H1 (cell line): ENCODE measurements at regions not wholly inside any gene's neighbourhood (a gene's known extent, or its start where the extent isn't known, plus 50 kb on each side); places are given as distances from the start of the nearest gene placed in this dataset.

Source experiments
- ATF2 ChIP-seq: IDR thresholded peaks from 2 replicates; pipeline ENCODE4 v1.6.1; 2012; ENCODE audit warnings: low read length, inconsistent platforms
- CHD2 ChIP-seq: IDR thresholded peaks from 2 replicates; pipeline ENCODE4 v1.6.1; 2012; ENCODE audit warnings: low read length, improper control_type of control experiment
- CTBP2 ChIP-seq: IDR thresholded peaks from 2 replicates; pipeline ENCODE4 v1.7.0; 2011; ENCODE audit warnings: borderline replicate concordance, mild to moderate bottlenecking, moderate library complexity, mixed read lengths, low read length; ENCODE audit not compliant: insufficient read depth, insufficient read length
- GTF2F1 ChIP-seq: IDR thresholded peaks from 2 replicates; pipeline ENCODE4 v1.6.1; 2012; ENCODE audit warnings: low read depth, low read length, improper control_type of control experiment, borderline replicate concordance
- KDM4A ChIP-seq: IDR thresholded peaks from one replicate; pipeline ENCODE4 v1.7.1; 2012; ENCODE audit warnings: low read depth, mild to moderate bottlenecking, moderate library complexity, low read length, inconsistent platforms; ENCODE audit not compliant: severe bottlenecking
- SIRT6 ChIP-seq: IDR thresholded peaks from one replicate; pipeline ENCODE4 v1.7.1; 2012; ENCODE audit warnings: low read length, inconsistent platforms
- SP4 ChIP-seq: IDR thresholded peaks from 2 replicates; pipeline ENCODE4 v1.6.1; 2012; ENCODE audit warnings: low read length, inconsistent platforms
- USF2 ChIP-seq: IDR thresholded peaks from 2 replicates; pipeline ENCODE4 v1.6.1; 2011; ENCODE audit warnings: low read length, improper control_type of control experiment

- TF ChIP-seq GTF2F1, result no peak
- TF ChIP-seq CHD2, result no peak
- TF ChIP-seq CTBP2, result no peak
- TF ChIP-seq USF2, result no peak
- no peak for TF ChIP-seq KDM4A
- TF ChIP-seq SIRT6, result no peak
- TF ChIP-seq ATF2, result no peak
- no peak for TF ChIP-seq SP4
Observed at GRCh38 chr1:177444997-177445746, 274.4 kb downstream of the BRINP2 start (continued).
